OCI-LY3 (cell line): ENCODE measurements at regions not wholly inside any gene's neighbourhood (a gene's known extent, or its start where the extent isn't known, plus 50 kb on each side); places are given as distances from the start of the nearest gene placed in this dataset.

Source experiments
- EZH2phosphoT487 ChIP-seq: fragments of 200-600 bp; shearing (Covaris generic); IDR thresholded peaks from 2 replicates; pipeline ENCODE4 v1.6.1; 2018; ENCODE audit warnings: antibody characterized with exemption, mixed run types, low read depth
- TF ChIP-seq, protein P1 (sequence below): fragments of 200-600, 300-600 bp; sonication (generic); IDR thresholded peaks from 2 replicates; pipeline ENCODE4 v1.5.1; 2014; ENCODE audit warnings: antibody characterized with exemption, low read length, low read depth

DNA sequence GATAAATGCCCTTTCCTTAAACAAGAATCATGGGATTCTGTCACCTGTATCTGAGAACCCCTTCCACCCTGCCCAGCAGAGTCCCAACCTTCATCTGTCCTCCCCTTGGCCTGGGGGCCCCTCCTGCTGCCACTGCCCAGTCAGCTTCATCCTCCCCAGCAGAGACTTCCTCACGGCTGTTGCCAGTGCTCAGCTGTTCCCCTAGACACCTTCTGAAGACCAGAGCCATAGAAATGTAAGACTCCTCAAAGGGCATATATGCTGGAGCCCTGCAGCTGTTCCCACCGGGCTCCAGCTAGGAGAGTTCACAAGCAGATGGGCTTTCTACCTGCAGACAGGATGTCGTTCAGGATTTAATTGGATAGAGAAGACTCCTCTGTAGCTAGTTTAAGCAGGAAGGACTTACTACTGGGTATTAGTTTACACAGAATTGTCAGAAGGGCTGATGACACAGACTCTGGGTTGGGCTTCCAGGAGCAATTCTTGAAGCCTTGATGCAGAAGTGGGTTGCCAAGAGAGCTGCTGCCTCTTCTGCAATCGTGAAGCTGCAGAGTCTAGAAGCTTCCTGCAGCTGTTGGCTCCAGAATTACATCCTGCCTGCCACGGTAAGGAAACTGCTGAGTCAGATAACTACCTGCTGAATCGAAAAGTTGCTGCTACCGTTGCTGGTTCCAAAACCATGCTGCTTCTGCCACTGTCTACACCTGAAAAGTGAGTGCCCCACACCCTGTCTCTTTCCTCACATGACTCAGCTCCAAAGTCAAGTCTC is 57.1 kb upstream of the MLN start:
- TF ChIP-seq, protein P1, sequence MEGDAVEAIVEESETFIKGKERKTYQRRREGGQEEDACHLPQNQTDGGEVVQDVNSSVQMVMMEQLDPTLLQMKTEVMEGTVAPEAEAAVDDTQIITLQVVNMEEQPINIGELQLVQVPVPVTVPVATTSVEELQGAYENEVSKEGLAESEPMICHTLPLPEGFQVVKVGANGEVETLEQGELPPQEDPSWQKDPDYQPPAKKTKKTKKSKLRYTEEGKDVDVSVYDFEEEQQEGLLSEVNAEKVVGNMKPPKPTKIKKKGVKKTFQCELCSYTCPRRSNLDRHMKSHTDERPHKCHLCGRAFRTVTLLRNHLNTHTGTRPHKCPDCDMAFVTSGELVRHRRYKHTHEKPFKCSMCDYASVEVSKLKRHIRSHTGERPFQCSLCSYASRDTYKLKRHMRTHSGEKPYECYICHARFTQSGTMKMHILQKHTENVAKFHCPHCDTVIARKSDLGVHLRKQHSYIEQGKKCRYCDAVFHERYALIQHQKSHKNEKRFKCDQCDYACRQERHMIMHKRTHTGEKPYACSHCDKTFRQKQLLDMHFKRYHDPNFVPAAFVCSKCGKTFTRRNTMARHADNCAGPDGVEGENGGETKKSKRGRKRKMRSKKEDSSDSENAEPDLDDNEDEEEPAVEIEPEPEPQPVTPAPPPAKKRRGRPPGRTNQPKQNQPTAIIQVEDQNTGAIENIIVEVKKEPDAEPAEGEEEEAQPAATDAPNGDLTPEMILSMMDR = no peak
- no peak for TF ChIP-seq EZH2phosphoT487
